HUES6 (cell line): ENCODE measurements at regions not wholly inside any gene's neighbourhood (a gene's known extent, or its start where the extent isn't known, plus 50 kb on each side); places are given as distances from the start of the nearest gene placed in this dataset.
A peak's percentile ranks its signal among the peaks of the same experiment; 100 is the strongest.
"Not testable (repeated sequence)": the region's sequence is repeated elsewhere in the genome, so short reads cannot be mapped to it uniquely, and the experiment has no call there.

ENCODE experiments used
- H3K27ac ChIP-seq: 2 replicates; pipeline ENCODE4 v1.7.0; 2013; ENCODE audit warnings: low read depth, mild to moderate bottlenecking, low read length, inconsistent platforms
- H3K27me3 ChIP-seq: 2 replicates; pipeline ENCODE4 v1.6.1; 2013; ENCODE audit warnings: low read length; ENCODE audit not compliant: control insufficient read depth, insufficient read depth
- H3K36me3 ChIP-seq: 2 replicates; pipeline ENCODE4 v1.6.1; 2013; ENCODE audit warnings: low read length; ENCODE audit not compliant: control insufficient read depth, insufficient read depth
- H3K4me1 ChIP-seq: 2 replicates; pipeline ENCODE4 v1.6.1; 2013; ENCODE audit warnings: low read length; ENCODE audit not compliant: control insufficient read depth, insufficient read depth
- H3K4me3 ChIP-seq: 2 replicates; pipeline ENCODE4 v1.5.1; 2013; ENCODE audit warnings: low read depth, low read length
- H3K9ac ChIP-seq: one replicate; pipeline ENCODE4 v1.6.1; 2013; ENCODE audit warnings: mild to moderate bottlenecking, low read length
- H3K9me3 ChIP-seq: 2 replicates; pipeline ENCODE4 v1.6.1; 2013; ENCODE audit warnings: low read depth, low read length; ENCODE audit not compliant: control insufficient read depth, insufficient read depth

GRCh38 chr17:45578516-45579455 lies 88.3 kb upstream of the PLEKHM1 start:
- no peak overlapping the region for H3K27ac ChIP-seq

GRCh38 chr17:45579529-45580495 lies 89.3 kb upstream of the PLEKHM1 start:
- H3K9ac ChIP-seq = no peak overlapping the region
- H3K4me3 ChIP-seq = no peak overlapping the region
- H3K27me3 ChIP-seq = no peaks in the 10 kb centered on the region
- H3K4me1 ChIP-seq = peaks cover 9% of the 10 kb centered on the region; the same call in 1 of the 2 replicates
- peaks cover 14% of the 10 kb centered on the region; the same call in 1 of the 2 replicates for H3K36me3 ChIP-seq
- H3K9me3 ChIP-seq = no peaks in the 10 kb centered on the region
- H3K27ac ChIP-seq = no peak overlapping the region

More at GRCh38 chr17:45578516-45579455, 88.3 kb upstream of the PLEKHM1 start:
- Histone ChIP-seq H3K4me1 (peaks cover 9% of the 10 kb centered on the region; the same call in 1 of the 2 replicates), H3K4me3 (no peak overlapping the region), H3K27me3 (no peaks in the 10 kb centered on the region), H3K9me3 (no peaks in the 10 kb centered on the region), H3K36me3 (peaks cover 14% of the 10 kb centered on the region; the same call in 1 of the 2 replicates), H3K9ac (no peak overlapping the region)

GRCh38 chr17:45580924-45581323 lies 90.4 kb upstream of the PLEKHM1 start:
- peaks cover 10% of the 10 kb centered on the region; the same call in 1 of the 2 replicates for H3K36me3 ChIP-seq
- peaks cover 3% of the 10 kb centered on the region for H3K27me3 ChIP-seq
- no peaks in the 10 kb centered on the region for H3K9me3 ChIP-seq
- H3K9ac ChIP-seq = no peak overlapping the region
- H3K27ac ChIP-seq = no peak overlapping the region
- H3K4me1 ChIP-seq = peaks cover 9% of the 10 kb centered on the region; the same call in 1 of the 2 replicates
- H3K4me3 ChIP-seq = no peak overlapping the region

GRCh38 chr17:45581860-45582259 lies 91.3 kb upstream of the PLEKHM1 start:
- H3K27ac ChIP-seq = no peak overlapping the region
- peaks cover 8% of the 10 kb centered on the region; the same call in 1 of the 2 replicates for H3K4me1 ChIP-seq
- no peak overlapping the region for H3K4me3 ChIP-seq
- peaks cover 10% of the 10 kb centered on the region; the same call in 1 of the 2 replicates for H3K36me3 ChIP-seq
- no peak overlapping the region for H3K9ac ChIP-seq
- H3K27me3 ChIP-seq = peaks cover 3% of the 10 kb centered on the region
- H3K9me3 ChIP-seq = no peaks in the 10 kb centered on the region

GRCh38 chr17:45584092-45585036 lies 93.8 kb upstream of the PLEKHM1 start:
- Histone ChIP-seq H3K4me1 (peaks cover 6% of the 10 kb centered on the region; the same call in 1 of the 2 replicates), H3K4me3 (peak overlapping the region; percentile 82), H3K36me3 (peaks cover 10% of the 10 kb centered on the region; the same call in 1 of the 2 replicates), H3K27me3 (peaks cover 3% of the 10 kb centered on the region), H3K9ac (peak overlapping the region; percentile 91), H3K27ac (peak overlapping the region; percentile 60), H3K9me3 (no peaks in the 10 kb centered on the region)

GRCh38 chr17:45585037-45585733 lies 94.7 kb upstream of the PLEKHM1 start:
- not testable (repeated sequence) for H3K4me1 ChIP-seq, H3K9me3 ChIP-seq, H3K27me3 ChIP-seq, H3K36me3 ChIP-seq
- Histone ChIP-seq H3K27ac (peak overlapping the region; percentile 60), H3K4me3 (peak overlapping the region; percentile 82), H3K9ac (peak overlapping the region; percentile 91)

GRCh38 chr17:45585794-45586650 lies 95.5 kb upstream of the PLEKHM1 start:
- not testable (repeated sequence) for H3K27ac ChIP-seq, H3K9me3 ChIP-seq, H3K36me3 ChIP-seq, H3K9ac ChIP-seq, H3K4me1 ChIP-seq, H3K27me3 ChIP-seq
- peak overlapping the region; percentile 82 for H3K4me3 ChIP-seq

GRCh38 chr17:45586651-45586934 lies 96.1 kb upstream of the PLEKHM1 start:
- H3K9me3 ChIP-seq, H3K27me3 ChIP-seq, H3K27ac ChIP-seq, H3K9ac ChIP-seq, H3K36me3 ChIP-seq, H3K4me1 ChIP-seq: not testable (repeated sequence)
- H3K4me3 ChIP-seq = 0 out of 2 replicates have a peak overlapping the region, but pooled peaks have one; percentile 82

- not testable (repeated sequence) for H3K27ac ChIP-seq, H3K9me3 ChIP-seq, H3K36me3 ChIP-seq, H3K4me3 ChIP-seq, H3K4me1 ChIP-seq, H3K9ac ChIP-seq, H3K27me3 ChIP-seq
Observed at GRCh38 chr17:45592433-45592923, 102.0 kb upstream of the PLEKHM1 start.
